WTC11 (cell line): ENCODE measurements at regions not wholly inside any gene's neighbourhood (a gene's known extent, or its start where the extent isn't known, plus 50 kb on each side); places are given as distances from the start of the nearest gene placed in this dataset.

ENCODE experiments used
- CTCF ChIP-seq: fragments of 200-600 bp; IDR thresholded peaks from 2 replicates; pipeline ENCODE4 v1.8.0; 2022; ENCODE audit warnings: antibody characterized with exemption
- FOXJ3 ChIP-seq: sonication (generic); formaldehyde crosslinking; IDR thresholded peaks from 2 replicates; pipeline ENCODE4 v1.9.0; 2021; ENCODE audit warnings: missing genetic modification reagents, mild to moderate bottlenecking, borderline replicate concordance
- JUN ChIP-seq: sonication (generic); formaldehyde crosslinking; IDR thresholded peaks from 2 replicates; pipeline ENCODE4 v1.8.0; 2023; ENCODE audit warnings: mild to moderate bottlenecking, missing genetic modification reagents
- NFYB ChIP-seq: sonication (generic); formaldehyde crosslinking; conservative IDR thresholded peaks from 2 replicates; pipeline ENCODE4 v1.8.0; 2022; ENCODE audit warnings: low read depth, missing genetic modification reagents
- NR2C2 ChIP-seq: sonication (generic); formaldehyde crosslinking; IDR thresholded peaks from 2 replicates; pipeline ENCODE4 v1.8.0; 2022; ENCODE audit warnings: mild to moderate bottlenecking, missing genetic modification reagents
- OVOL2 ChIP-seq: fragments of 250-450 bp; sonication (Bioruptor Pico); IDR thresholded peaks from 2 replicates; pipeline ENCODE4 v1.9.0; 2021; ENCODE audit warnings: mild to moderate bottlenecking, borderline replicate concordance
- PRDM15 ChIP-seq: sonication (generic); formaldehyde crosslinking; IDR thresholded peaks from 2 replicates; pipeline ENCODE4 v1.8.0; 2022; ENCODE audit warnings: missing genetic modification reagents
- STAT6 ChIP-seq: sonication (generic); formaldehyde crosslinking; conservative IDR thresholded peaks from 2 replicates; pipeline ENCODE4 v1.8.1; 2023; ENCODE audit warnings: mild to moderate bottlenecking, low read depth, missing genetic modification reagents, moderate library complexity
- ZNF263 ChIP-seq: sonication (generic); formaldehyde crosslinking; IDR thresholded peaks from 2 replicates; pipeline ENCODE4 v1.8.1; 2022; ENCODE audit warnings: low read depth, mild to moderate bottlenecking, moderate library complexity, missing genetic modification reagents
- TF ChIP-seq, protein P1 (sequence below): sonication (generic); formaldehyde crosslinking; conservative IDR thresholded peaks from 2 replicates; pipeline ENCODE4 v1.8.1; 2022; ENCODE audit warnings: mild to moderate bottlenecking, missing genetic modification reagents
- TF ChIP-seq, protein P2 (sequence below): sonication (generic); formaldehyde crosslinking; IDR thresholded peaks from 2 replicates; pipeline ENCODE4 v1.8.1; 2022; ENCODE audit warnings: missing genetic modification reagents, borderline replicate concordance
- TF ChIP-seq, protein P3 (sequence below): sonication (generic); formaldehyde crosslinking; IDR thresholded peaks from 2 replicates; pipeline ENCODE4 v1.8.0; 2023; ENCODE audit warnings: mild to moderate bottlenecking, missing genetic modification reagents
- TF ChIP-seq, protein P4 (sequence below): sonication (generic); formaldehyde crosslinking; IDR thresholded peaks from 2 replicates; pipeline ENCODE4 v1.8.1; 2022; ENCODE audit warnings: low read depth, missing genetic modification reagents, borderline replicate concordance

DNA sequence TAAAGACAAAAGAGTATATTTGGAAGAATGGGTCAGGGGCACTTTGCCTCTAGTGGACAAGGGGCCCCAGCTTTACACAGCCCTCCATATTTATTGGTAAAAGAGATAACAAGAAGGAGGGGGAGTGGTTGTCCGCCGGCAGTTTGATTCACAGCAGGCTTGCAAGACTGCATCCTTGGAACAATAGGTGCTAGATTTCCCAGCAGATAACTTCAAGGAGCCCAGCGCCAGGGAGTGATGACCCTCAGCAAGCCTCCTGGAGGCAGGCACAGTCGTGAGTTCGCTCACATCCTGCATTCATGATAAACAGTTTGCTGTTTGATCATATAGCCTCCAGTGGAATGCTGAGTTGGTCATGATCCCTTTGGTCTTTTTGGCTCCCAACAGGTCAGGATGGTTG lies 67.8 kb upstream of the INCENP start:
- no peak for TF ChIP-seq OVOL2
- no peak for TF ChIP-seq JUN (CRISPR knock-in tag)
- no peak for TF ChIP-seq CTCF
- TF ChIP-seq, protein P1, sequence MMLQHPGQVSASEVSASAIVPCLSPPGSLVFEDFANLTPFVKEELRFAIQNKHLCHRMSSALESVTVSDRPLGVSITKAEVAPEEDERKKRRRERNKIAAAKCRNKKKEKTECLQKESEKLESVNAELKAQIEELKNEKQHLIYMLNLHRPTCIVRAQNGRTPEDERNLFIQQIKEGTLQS, result no peak
- no peak for TF ChIP-seq PRDM15 (CRISPR knock-in tag)
- TF ChIP-seq ZNF263 (CRISPR knock-in tag), result no peak
- no peak for TF ChIP-seq FOXJ3
- TF ChIP-seq, protein P2, sequence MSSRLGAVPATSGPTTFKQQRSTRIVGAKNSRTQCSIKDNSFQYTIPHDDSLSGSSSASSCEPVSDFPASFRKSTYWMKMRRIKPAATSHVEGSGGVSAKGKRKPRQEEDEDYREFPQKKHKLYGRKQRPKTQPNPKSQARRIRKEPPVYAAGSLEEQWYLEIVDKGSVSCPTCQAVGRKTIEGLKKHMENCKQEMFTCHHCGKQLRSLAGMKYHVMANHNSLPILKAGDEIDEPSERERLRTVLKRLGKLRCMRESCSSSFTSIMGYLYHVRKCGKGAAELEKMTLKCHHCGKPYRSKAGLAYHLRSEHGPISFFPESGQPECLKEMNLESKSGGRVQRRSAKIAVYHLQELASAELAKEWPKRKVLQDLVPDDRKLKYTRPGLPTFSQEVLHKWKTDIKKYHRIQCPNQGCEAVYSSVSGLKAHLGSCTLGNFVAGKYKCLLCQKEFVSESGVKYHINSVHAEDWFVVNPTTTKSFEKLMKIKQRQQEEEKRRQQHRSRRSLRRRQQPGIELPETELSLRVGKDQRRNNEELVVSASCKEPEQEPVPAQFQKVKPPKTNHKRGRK (CRISPR knock-in tag), result no peak
- no peak for TF ChIP-seq NR2C2
- TF ChIP-seq STAT6 (CRISPR knock-in tag), result no peak
- TF ChIP-seq, protein P3, sequence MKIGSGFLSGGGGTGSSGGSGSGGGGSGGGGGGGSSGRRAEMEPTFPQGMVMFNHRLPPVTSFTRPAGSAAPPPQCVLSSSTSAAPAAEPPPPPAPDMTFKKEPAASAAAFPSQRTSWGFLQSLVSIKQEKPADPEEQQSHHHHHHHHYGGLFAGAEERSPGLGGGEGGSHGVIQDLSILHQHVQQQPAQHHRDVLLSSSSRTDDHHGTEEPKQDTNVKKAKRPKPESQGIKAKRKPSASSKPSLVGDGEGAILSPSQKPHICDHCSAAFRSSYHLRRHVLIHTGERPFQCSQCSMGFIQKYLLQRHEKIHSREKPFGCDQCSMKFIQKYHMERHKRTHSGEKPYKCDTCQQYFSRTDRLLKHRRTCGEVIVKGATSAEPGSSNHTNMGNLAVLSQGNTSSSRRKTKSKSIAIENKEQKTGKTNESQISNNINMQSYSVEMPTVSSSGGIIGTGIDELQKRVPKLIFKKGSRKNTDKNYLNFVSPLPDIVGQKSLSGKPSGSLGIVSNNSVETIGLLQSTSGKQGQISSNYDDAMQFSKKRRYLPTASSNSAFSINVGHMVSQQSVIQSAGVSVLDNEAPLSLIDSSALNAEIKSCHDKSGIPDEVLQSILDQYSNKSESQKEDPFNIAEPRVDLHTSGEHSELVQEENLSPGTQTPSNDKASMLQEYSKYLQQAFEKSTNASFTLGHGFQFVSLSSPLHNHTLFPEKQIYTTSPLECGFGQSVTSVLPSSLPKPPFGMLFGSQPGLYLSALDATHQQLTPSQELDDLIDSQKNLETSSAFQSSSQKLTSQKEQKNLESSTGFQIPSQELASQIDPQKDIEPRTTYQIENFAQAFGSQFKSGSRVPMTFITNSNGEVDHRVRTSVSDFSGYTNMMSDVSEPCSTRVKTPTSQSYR, result no peak
- no peak for TF ChIP-seq NFYB (CRISPR knock-in tag)
- TF ChIP-seq, protein P4, sequence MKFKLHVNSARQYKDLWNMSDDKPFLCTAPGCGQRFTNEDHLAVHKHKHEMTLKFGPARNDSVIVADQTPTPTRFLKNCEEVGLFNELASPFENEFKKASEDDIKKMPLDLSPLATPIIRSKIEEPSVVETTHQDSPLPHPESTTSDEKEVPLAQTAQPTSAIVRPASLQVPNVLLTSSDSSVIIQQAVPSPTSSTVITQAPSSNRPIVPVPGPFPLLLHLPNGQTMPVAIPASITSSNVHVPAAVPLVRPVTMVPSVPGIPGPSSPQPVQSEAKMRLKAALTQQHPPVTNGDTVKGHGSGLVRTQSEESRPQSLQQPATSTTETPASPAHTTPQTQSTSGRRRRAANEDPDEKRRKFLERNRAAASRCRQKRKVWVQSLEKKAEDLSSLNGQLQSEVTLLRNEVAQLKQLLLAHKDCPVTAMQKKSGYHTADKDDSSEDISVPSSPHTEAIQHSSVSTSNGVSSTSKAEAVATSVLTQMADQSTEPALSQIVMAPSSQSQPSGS (CRISPR knock-in tag), result no peak
